ENCODE measurements at regions not wholly inside any gene's neighbourhood (a gene's known extent, or its start where the extent isn't known, plus 50 kb on each side); places are given as distances from the start of the nearest gene placed in this dataset.

DNA sequence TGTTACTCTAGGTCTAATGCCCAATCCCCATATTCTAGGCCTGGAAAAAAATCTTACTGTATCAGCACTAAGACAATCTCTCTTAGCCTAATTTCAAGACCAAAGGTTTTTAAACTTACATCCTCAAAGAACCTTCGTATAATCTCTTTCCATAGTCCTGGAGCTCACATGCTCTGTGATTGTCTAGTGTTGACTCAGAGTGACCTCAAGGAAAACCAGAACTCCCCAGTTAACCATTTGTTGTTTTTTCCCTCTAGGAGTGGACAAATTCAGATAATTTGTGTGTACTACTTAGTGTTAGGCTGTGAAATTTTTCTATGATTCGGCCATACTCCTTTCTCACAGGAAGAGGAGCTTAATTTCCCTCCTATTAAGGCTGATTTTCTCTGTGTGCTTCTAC lies 536.1 kb downstream of the SLC4A3 start:
- TF ChIP-seq PRDM1 (tag by site-specific recombination; IDR thresholded peaks at IDR 0.05), result no peak
- no peak for TF ChIP-seq ZNF274 (IDR thresholded peaks at IDR 0.05; ENCODE audit: low read length)
- no peak for TF ChIP-seq ZNF274 (tag by site-specific recombination; IDR thresholded peaks at IDR 0.05; ENCODE audit: borderline replicate concordance)
- TF ChIP-seq KLF10 (tag by site-specific recombination; IDR thresholded peaks at IDR 0.05), result no peak
- TF ChIP-seq, protein P1, sequence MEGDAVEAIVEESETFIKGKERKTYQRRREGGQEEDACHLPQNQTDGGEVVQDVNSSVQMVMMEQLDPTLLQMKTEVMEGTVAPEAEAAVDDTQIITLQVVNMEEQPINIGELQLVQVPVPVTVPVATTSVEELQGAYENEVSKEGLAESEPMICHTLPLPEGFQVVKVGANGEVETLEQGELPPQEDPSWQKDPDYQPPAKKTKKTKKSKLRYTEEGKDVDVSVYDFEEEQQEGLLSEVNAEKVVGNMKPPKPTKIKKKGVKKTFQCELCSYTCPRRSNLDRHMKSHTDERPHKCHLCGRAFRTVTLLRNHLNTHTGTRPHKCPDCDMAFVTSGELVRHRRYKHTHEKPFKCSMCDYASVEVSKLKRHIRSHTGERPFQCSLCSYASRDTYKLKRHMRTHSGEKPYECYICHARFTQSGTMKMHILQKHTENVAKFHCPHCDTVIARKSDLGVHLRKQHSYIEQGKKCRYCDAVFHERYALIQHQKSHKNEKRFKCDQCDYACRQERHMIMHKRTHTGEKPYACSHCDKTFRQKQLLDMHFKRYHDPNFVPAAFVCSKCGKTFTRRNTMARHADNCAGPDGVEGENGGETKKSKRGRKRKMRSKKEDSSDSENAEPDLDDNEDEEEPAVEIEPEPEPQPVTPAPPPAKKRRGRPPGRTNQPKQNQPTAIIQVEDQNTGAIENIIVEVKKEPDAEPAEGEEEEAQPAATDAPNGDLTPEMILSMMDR (tag by site-specific recombination; IDR thresholded peaks at IDR 0.05), result no peak
- no peak for TF ChIP-seq ZNF629 (tag by site-specific recombination; IDR thresholded peaks at IDR 0.05)
- no peak for TF ChIP-seq REPIN1 (tag by site-specific recombination; IDR thresholded peaks at IDR 0.05; ENCODE audit: low read depth)
- TF ChIP-seq ZNF664 (tag by site-specific recombination; IDR thresholded peaks at IDR 0.05), result no peak
- TF ChIP-seq ZNF571 (tag by site-specific recombination; IDR thresholded peaks at IDR 0.05), result no peak
